Parathyroid adenoma (tissue), 2 donors: ENCODE measurements at regions not wholly inside any gene's neighbourhood (a gene's known extent, or its start where the extent isn't known, plus 50 kb on each side); places are given as distances from the start of the nearest gene placed in this dataset.
A peak's percentile ranks its signal among the peaks of the same experiment; 100 is the strongest.

Experiments used
- H2AFZ ChIP-seq: fragments of 300-600 bp; sonication (generic); one replicate; pipeline ENCODE4 v1.7.0; 2017; ENCODE audit warnings: antibody characterized with exemption, mild to moderate bottlenecking
- H3K27ac ChIP-seq: fragments of 300-600 bp; sonication (generic); one replicate; pipeline ENCODE4 v1.7.0; 2017
- H3K27me3 ChIP-seq: fragments of 300-600 bp; sonication (generic); one replicate; pipeline ENCODE4 v1.7.0; 2017; ENCODE audit warnings: low read length; ENCODE audit not compliant: control insufficient read depth, insufficient read depth
- H3K36me3 ChIP-seq: fragments of 300-600 bp; sonication (generic); one replicate; pipeline ENCODE4 v1.7.0; 2017; ENCODE audit warnings: low read length; ENCODE audit not compliant: control insufficient read depth, insufficient read depth
- H3K4me1 ChIP-seq: fragments of 300-600 bp; sonication (generic); one replicate; pipeline ENCODE4 v1.7.0; 2017; ENCODE audit warnings: control low read depth
- H3K4me2 ChIP-seq: fragments of 300-600 bp; sonication (generic); one replicate; pipeline ENCODE4 v1.7.0; 2017; ENCODE audit warnings: low read length
- H3K4me3 ChIP-seq: fragments of 300-600 bp; sonication (generic); one replicate; pipeline ENCODE4 v1.7.0; 2017; ENCODE audit warnings: low read depth, low read length
- H3K79me2 ChIP-seq: fragments of 300-600 bp; sonication (generic); one replicate; pipeline ENCODE4 v1.7.0; 2017; ENCODE audit warnings: control low read depth
- H3K9ac ChIP-seq: fragments of 300-600 bp; sonication (generic); one replicate; pipeline ENCODE4 v1.7.0; 2017; ENCODE audit warnings: mild to moderate bottlenecking
- H3K9me3 ChIP-seq: fragments of 300-600 bp; sonication (generic); one replicate; pipeline ENCODE4 v1.7.0; 2017; ENCODE audit warnings: low read length; ENCODE audit not compliant: control insufficient read depth
- CTCF ChIP-seq: fragments of 300-600 bp; sonication (generic); IDR thresholded peaks from one replicate; pipeline ENCODE4 v1.7.0; 2017; ENCODE audit warnings: antibody characterized with exemption, mild to moderate bottlenecking
- donor health status: primary hyperparathyroidism.

GRCh38 chr3:132174500-132174899, 139.7 kb upstream of the CPNE4 start:
- no peak overlapping the region for H3K9ac ChIP-seq
- H2AFZ ChIP-seq = no peak overlapping the region
- no peak for TF ChIP-seq CTCF
- H3K4me2 ChIP-seq = no peak overlapping the region
- no peaks in the 10 kb centered on the region for H3K4me1 ChIP-seq
- no peaks in the 10 kb centered on the region for H3K36me3 ChIP-seq
- no peaks in the 10 kb centered on the region for H3K79me2 ChIP-seq
- H3K9me3 ChIP-seq = no peaks in the 10 kb centered on the region
- no peaks in the 10 kb centered on the region for H3K27me3 ChIP-seq
- no peak overlapping the region for H3K27ac ChIP-seq
- no peak overlapping the region for H3K4me3 ChIP-seq

- no peak overlapping the region for H2AFZ ChIP-seq
- no peak overlapping the region for H3K4me2 ChIP-seq
- H3K9ac ChIP-seq = no peak overlapping the region
- no peaks in the 10 kb centered on the region for H3K36me3 ChIP-seq
- no peaks in the 10 kb centered on the region for H3K79me2 ChIP-seq
- H3K9me3 ChIP-seq = no peaks in the 10 kb centered on the region
- H3K27ac ChIP-seq = no peak overlapping the region
- TF ChIP-seq CTCF = peak; percentile 46
- peaks cover 2% of the 10 kb centered on the region for H3K27me3 ChIP-seq
- H3K4me1 ChIP-seq = no peaks in the 10 kb centered on the region
- no peak overlapping the region for H3K4me3 ChIP-seq
These were observed 136.8 kb upstream of the ACP3 start for GRCh38 chr3:132180337-132180791.

- H2AFZ ChIP-seq = no peak overlapping the region
- H3K9ac ChIP-seq = no peak overlapping the region
- H3K27me3 ChIP-seq = peaks cover 2% of the 10 kb centered on the region
- no peak overlapping the region for H3K27ac ChIP-seq
- H3K9me3 ChIP-seq = no peaks in the 10 kb centered on the region
- no peak for TF ChIP-seq CTCF
- H3K4me2 ChIP-seq = no peak overlapping the region
- no peak overlapping the region for H3K4me3 ChIP-seq
- H3K79me2 ChIP-seq = no peaks in the 10 kb centered on the region
- no peaks in the 10 kb centered on the region for H3K36me3 ChIP-seq
- no peaks in the 10 kb centered on the region for H3K4me1 ChIP-seq
These were observed 133.4 kb upstream of the ACP3 start for GRCh38 chr3:132183811-132184210.

- peaks cover 2% of the 10 kb centered on the region for H3K27me3 ChIP-seq
- no peak overlapping the region for H3K4me2 ChIP-seq
- H3K36me3 ChIP-seq = no peaks in the 10 kb centered on the region
- H2AFZ ChIP-seq = no peak overlapping the region
- no peak overlapping the region for H3K9ac ChIP-seq
- no peak for TF ChIP-seq CTCF
- no peaks in the 10 kb centered on the region for H3K9me3 ChIP-seq
- no peaks in the 10 kb centered on the region for H3K79me2 ChIP-seq
- no peak overlapping the region for H3K4me3 ChIP-seq
- H3K27ac ChIP-seq = no peak overlapping the region
- H3K4me1 ChIP-seq = no peaks in the 10 kb centered on the region
These were observed 129.5 kb upstream of the ACP3 start for GRCh38 chr3:132187746-132188145.

GRCh38 chr3:132189601-132190000, 127.6 kb upstream of the ACP3 start:
- Histone ChIP-seq H3K4me3 (no peak overlapping the region), H3K4me1 (no peaks in the 10 kb centered on the region), H3K9ac (no peak overlapping the region), H2AFZ (no peak overlapping the region), H3K9me3 (no peaks in the 10 kb centered on the region), H3K36me3 (no peaks in the 10 kb centered on the region), H3K27me3 (no peaks in the 10 kb centered on the region), H3K79me2 (no peaks in the 10 kb centered on the region), H3K27ac (no peak overlapping the region), H3K4me2 (no peak overlapping the region)
- TF ChIP-seq CTCF = no peak
